ENCODE measurements at regions not wholly inside any gene's neighbourhood (a gene's known extent, or its start where the extent isn't known, plus 50 kb on each side); places are given as distances from the start of the nearest gene placed in this dataset.
"Not testable (repeated sequence)": the region's sequence is repeated elsewhere in the genome, so short reads cannot be mapped to it uniquely, and the experiment has no call there.

- peak; percentile 71 for DNase-seq
These were observed 83.5 kb upstream of the SPTLC3 start for GRCh38 chr20:12925210-12925755.

GRCh38 chr20:12925863-12926793 is 82.6 kb upstream of the SPTLC3 start:
- DNase-seq, result no peak

DNA sequence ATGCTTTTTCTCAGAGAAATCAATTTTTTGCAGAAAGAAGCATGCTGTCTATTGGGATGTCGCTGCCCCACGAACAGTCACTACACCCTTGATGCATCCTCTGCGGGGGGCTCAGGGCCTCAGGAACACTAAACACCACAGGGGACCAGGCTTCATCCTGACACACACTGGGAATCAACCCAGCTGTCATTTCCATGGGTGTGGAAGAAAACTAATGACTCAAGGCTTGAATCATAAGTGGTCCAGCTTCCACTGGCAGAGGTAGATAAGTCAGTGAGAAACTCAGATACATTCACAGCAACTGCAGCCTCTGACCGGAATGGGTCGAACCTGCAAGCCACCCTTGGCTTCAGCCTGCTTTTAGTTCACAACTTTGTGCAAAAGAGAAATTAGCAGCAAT is 81.3 kb upstream of the SPTLC3 start:
- no peak for DNase-seq

GRCh38 chr20:12928358-12928754 is 80.4 kb upstream of the SPTLC3 start:
- no peak for DNase-seq

GRCh38 chr20:12928755-12929401 is 79.9 kb upstream of the SPTLC3 start:
- DNase-seq, result no peak

- no peak for DNase-seq
These were observed 72.8 kb upstream of the SPTLC3 start for GRCh38 chr20:12936020-12936419.

GRCh38 chr20:12936524-12936923 is 72.2 kb upstream of the SPTLC3 start:
- DNase-seq, result no peak

DNA sequence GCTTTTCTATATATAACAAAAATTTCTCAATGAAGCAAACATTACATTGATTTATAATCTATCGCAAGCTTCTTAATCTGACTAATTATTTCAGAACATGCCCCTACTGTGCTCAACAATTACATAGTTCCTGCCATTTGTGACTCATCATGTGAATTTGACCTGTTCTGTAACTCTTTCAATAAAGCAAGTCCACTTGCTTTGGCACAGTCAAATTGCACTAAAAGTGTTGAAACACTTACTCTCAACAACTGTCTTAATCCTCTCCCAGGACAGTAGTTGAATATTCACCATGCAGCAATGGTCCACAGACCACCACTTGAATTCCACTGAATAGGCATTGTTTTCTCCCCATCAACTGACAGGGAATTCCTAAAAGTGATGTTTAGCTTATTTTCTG is 67.7 kb upstream of the SPTLC3 start:
- no peak for DNase-seq

- no peak for DNase-seq
These were observed 66.6 kb upstream of the SPTLC3 start for GRCh38 chr20:12942123-12942522.

GRCh38 chr20:12946789-12947188 is 62.0 kb upstream of the SPTLC3 start:
- DNase-seq, result no peak

GRCh38 chr20:12947691-12948090 is 61.1 kb upstream of the SPTLC3 start:
- DNase-seq, result no peak

DNA sequence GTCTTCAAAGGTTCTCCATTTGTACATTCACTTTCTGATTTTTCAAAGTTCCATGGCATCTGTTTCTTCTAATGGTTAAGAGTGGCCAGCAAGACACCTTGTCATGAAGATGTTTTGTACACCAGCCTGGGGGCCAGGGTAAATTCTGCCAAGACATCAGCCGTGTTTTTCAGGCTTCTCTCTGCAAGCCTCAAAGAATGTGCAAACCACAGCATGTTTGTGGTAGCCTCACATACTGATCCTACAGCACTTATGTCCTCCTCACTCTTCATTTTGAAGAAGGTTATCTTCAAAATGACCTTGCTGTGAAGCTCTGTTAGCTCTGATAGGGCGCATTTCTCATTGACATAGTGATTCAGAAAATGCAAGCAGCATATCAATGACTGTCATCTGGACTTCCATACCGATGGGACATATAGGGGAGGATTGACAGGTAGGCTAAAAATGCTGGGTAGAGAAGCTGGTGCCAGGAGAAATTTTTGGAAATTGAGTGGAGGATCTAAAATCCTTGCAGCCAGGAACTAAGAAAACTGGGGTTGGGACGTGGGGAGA is 59.3 kb upstream of the SPTLC3 start:
- DNase-seq, result no peak

- not testable (repeated sequence) for DNase-seq
These were observed 54.5 kb upstream of the SPTLC3 start for GRCh38 chr20:12954254-12954653.

DNA sequence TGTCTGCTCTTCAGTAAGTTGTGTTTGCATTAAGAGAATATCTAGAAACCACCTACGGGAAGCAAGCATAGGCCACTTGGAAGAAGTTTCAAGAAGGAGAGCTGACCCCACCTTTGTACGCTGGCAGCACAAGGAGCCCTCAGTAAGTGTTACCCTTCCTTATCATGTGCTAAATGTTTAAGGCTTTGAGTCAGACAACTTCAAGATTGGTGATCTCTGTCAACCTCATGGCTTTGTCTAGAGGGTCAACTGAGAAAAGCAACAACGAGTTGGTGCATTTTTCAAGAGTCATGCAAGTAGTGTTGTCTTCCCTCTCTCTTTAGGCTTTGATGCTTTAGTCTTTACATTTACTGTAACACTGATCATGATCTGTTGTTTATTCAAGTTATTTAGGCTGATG is 53.2 kb upstream of the SPTLC3 start:
- DNase-seq, result no peak

DNA sequence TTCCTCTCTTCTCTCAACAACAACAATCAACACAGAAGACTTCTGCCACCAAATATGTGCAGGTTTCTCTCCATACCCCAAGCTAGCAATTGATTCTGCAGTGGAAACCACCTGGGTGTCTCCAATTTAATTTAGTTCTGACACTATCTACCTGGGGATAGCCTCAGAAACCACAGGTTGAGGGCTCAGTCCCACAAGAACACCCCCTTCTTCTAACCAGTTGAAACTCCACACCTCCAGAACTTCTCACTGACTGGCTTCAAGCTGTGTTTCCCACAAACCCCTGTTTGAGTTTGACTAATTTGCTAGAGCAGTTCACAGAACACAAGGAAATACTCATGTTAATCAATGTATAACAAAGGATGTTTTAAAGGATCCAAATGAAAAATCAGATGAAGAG is 52.5 kb upstream of the SPTLC3 start:
- no peak for DNase-seq

DNA sequence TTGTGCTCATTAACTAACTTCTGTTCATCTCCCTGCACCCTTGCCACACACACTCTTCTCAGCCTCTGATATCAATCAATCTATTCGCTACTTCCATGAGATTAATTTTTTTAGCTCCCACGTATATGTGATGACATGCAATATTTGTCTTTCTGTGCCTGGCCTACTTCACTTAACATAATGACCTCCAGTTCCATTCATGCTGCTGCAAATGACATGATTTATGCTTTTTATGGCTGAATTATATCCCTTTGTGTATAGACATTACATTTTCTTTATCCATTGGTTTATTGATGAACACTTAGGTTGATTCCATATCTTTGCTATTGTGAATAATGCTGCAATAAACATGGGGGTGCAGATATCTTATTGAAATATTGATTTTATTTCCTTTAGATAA is 50.8 kb upstream of the SPTLC3 start:
- DNase-seq, result no peak

Measured in right forelimb (tissue), 1 donor.